Endothelial cell of umbilical vein (primary cell): ENCODE measurements at regions not wholly inside any gene's neighbourhood (a gene's known extent, or its start where the extent isn't known, plus 50 kb on each side); places are given as distances from the start of the nearest gene placed in this dataset.

Experiments used
- BruUV-seq: library from RNA; stranded (reverse); fragments of 400-500 nt; replicated peaks from 2 replicates; lab custom pipeline; 2021; lab: Mats Ljungman, UMichigan
- CTCF ChIA-PET: fragments of 300-600, 350-600 bp; sonication (Branson Sonifier 250); formaldehyde crosslinking; loops from one replicate; lab custom pipeline; 2021; ENCODE audit warnings: antibody characterized with exemption, inconsistent platforms; lab: Charles Lee
- POLR2A ChIA-PET: fragments of 300-600, 350-600 bp; sonication (Branson Sonifier 250); formaldehyde crosslinking; loops from one replicate; lab custom pipeline; 2021; ENCODE audit warnings: antibody characterized with exemption, inconsistent platforms; lab: Charles Lee
- DNase-seq: peaks from one replicate; pipeline ENCODE4 v3.0.0-alpha.2; 2011; ENCODE audit warnings: low read depth, low spot score
- FAIRE-seq: peaks from 2 replicates; lab custom pipeline; 2011; peaks lifted over from hg19 to GRCh38; lab: Jason Lieb, UNC
- H2AFZ ChIP-seq: 2 replicates; pipeline ENCODE4 v1.6.0; 2012; ENCODE audit warnings: low read depth, low read length, control low read depth, inconsistent platforms
- H3K27ac ChIP-seq: 2 replicates; pipeline ENCODE4 v1.5.1; 2011; ENCODE audit warnings: low read depth, mild to moderate bottlenecking, control low read depth, low read length, moderate library complexity; ENCODE audit not compliant: insufficient read depth
- H3K27me3 ChIP-seq, 2 experiments: 2 replicates each; pipeline versions ENCODE4 v1.6.0 to v1.6.1; 2011; ENCODE audit warnings: low read length in 2 of 2, mixed read lengths in 1 of 2; ENCODE audit not compliant: control insufficient read depth in 2 of 2, insufficient read depth in 2 of 2
- H3K36me3 ChIP-seq, 2 experiments: 2 replicates in 1 of 2; 3 replicates in 1 of 2; pipeline ENCODE4 v1.5.1; 2011; ENCODE audit warnings: low read length in 2 of 2, mild to moderate bottlenecking in 1 of 2, moderate library complexity in 1 of 2; ENCODE audit not compliant: control insufficient read depth in 2 of 2, insufficient read depth in 2 of 2; ENCODE audit errors: extremely low read depth in 1 of 2
- H3K4me1 ChIP-seq: 3 replicates; pipeline ENCODE4 v1.5.1; 2011; ENCODE audit warnings: mild to moderate bottlenecking, low read length; ENCODE audit not compliant: control insufficient read depth, insufficient read depth; ENCODE audit errors: extremely low read depth
- H3K4me2 ChIP-seq: 2 replicates; pipeline ENCODE4 v1.6.1; 2011; ENCODE audit warnings: low read length, control low read depth, mixed read lengths; ENCODE audit not compliant: insufficient read depth
- H3K4me3 ChIP-seq, 3 experiments: fragments of 200-600 bp in 1 of 3; sonication (generic), shearing (Covaris generic) in 1 of 3; replicated peaks in 1 of 3; 2 replicates each; pipeline ENCODE4 v1.5.1; 2011 to 2016; ENCODE audit warnings: control low read depth in 3 of 3, low read length in 3 of 3, mild to moderate bottlenecking in 2 of 3, inconsistent platforms in 1 of 3, low read depth in 1 of 3, moderate library complexity in 1 of 3; ENCODE audit not compliant: insufficient read depth in 1 of 3
- H3K79me2 ChIP-seq: 2 replicates; pipeline ENCODE4 v1.6.0; 2012; ENCODE audit warnings: low read length, inconsistent platforms; ENCODE audit not compliant: control insufficient read depth, insufficient read depth
- H3K9ac ChIP-seq: replicated peaks from 2 replicates; pipeline ENCODE3; 2011; ENCODE audit warnings: low read length, control low read depth; ENCODE audit not compliant: insufficient read depth; ENCODE audit errors: extremely low read depth
- H3K9me1 ChIP-seq: replicated peaks from 3 replicates; pipeline ENCODE4 v1.6.0; 2011; ENCODE audit warnings: mild to moderate bottlenecking, low read length; ENCODE audit not compliant: control insufficient read depth, insufficient read depth; ENCODE audit errors: extremely low read depth
- H3K9me3 ChIP-seq: replicated peaks from 2 replicates; pipeline ENCODE4 v1.5.1; 2012; ENCODE audit warnings: low read length, inconsistent platforms; ENCODE audit not compliant: control insufficient read depth, insufficient read depth
- H4K20me1 ChIP-seq: replicated peaks from 2 replicates; pipeline ENCODE3; 2011; ENCODE audit warnings: mild to moderate bottlenecking, low read length; ENCODE audit not compliant: control insufficient read depth, insufficient read depth; ENCODE audit errors: extremely low read depth
- EZH2 ChIP-seq: IDR thresholded peaks from 2 replicates; pipeline ENCODE4 v1.6.1; 2012; ENCODE audit warnings: borderline replicate concordance, low read depth, mild to moderate bottlenecking, moderate library complexity, low read length, inconsistent platforms; ENCODE audit not compliant: severe bottlenecking
- FOS ChIP-seq: IDR thresholded peaks from 2 replicates; pipeline ENCODE4 v1.6.1; 2011; ENCODE audit warnings: mild to moderate bottlenecking, low read length, moderate library complexity, borderline replicate concordance; ENCODE audit not compliant: insufficient read depth
- GATA2 ChIP-seq: IDR thresholded peaks from 2 replicates; pipeline ENCODE4 v1.7.0; 2011; ENCODE audit warnings: low read depth, mild to moderate bottlenecking, moderate library complexity, mixed read lengths, low read length; ENCODE audit not compliant: insufficient read length, insufficient read depth
- JUN ChIP-seq: IDR thresholded peaks from 2 replicates; pipeline ENCODE4 v1.6.1; 2011; ENCODE audit warnings: borderline replicate concordance, low read depth; ENCODE audit not compliant: insufficient read length, insufficient read depth
- MYC ChIP-seq: IDR thresholded peaks from one replicate; pipeline ENCODE4 v1.6.1; 2011; ENCODE audit warnings: mild to moderate bottlenecking, low read depth, low read length
- POLR2AphosphoS5 ChIP-seq: IDR thresholded peaks from 2 replicates; pipeline ENCODE4 v1.6.1; 2012; ENCODE audit warnings: low read depth, mild to moderate bottlenecking, control low read depth, low read length, moderate library complexity; ENCODE audit not compliant: insufficient read depth
- dilution Hi-C: fragments of 300-500 bp; cut with MboI; formaldehyde crosslinking; loops from one replicate; pipeline ENCODE4 v1.15.0; 2019; ENCODE audit warnings: low sequenced_read_pairs; ENCODE audit not compliant: extremely low pct_ligation_motif_present
- intact Hi-C: fragments of 100-400 bp; cut with micrococcal nuclease; formaldehyde crosslinking; loops from one replicate; pipeline ENCODE4 v1.10.0; 2022
- TF ChIP-seq, protein P1 (sequence below): IDR thresholded peaks from 2 replicates; pipeline ENCODE4 v1.6.1; 2011; ENCODE audit not compliant: insufficient read depth, insufficient read length

DNA sequence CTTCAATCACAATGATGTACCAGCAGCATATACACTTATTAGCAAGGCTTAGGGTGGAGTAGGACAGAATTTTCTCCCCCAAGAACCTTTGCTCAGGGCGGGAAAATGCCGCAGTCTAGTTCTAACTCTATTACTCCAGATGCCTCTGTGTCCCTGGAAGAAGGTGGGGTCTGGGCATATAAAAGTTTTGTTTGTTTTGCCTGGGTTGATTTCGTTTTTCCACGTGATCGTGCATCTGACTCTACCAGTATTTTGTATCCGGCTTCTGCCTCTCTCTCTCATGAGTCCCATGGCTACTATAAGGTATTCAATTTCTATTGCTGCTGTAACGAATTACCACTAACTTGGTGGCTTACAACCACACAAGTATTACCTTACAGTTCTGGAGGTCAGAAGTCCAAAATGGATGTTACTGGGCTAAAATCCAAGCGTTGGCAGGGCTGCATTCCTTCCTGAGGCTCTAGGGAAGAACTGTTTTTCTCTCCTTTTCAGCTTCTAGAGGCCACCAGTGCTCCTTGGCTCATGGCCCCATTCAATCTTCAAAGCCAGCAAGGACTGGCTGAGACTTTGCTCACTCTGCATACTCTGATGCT, 181.2 kb upstream of the PRSS58 start:
- Histone ChIP-seq H2AFZ (no peak overlapping the region), H3K9me3 (no peaks in the 10 kb centered on the region), H3K36me3 (no peaks in the 10 kb centered on the region), H3K4me1 (peaks cover 33% of the 10 kb centered on the region), H3K27me3 (no peaks in the 10 kb centered on the region), H3K4me2 (no peak overlapping the region), H3K79me2 (no peaks in the 10 kb centered on the region), H3K9ac (no peak overlapping the region), H3K27ac (no peak overlapping the region), H3K9me1 (no peaks in the 10 kb centered on the region), H4K20me1 (no peaks in the 10 kb centered on the region), H3K4me3 (no peak overlapping the region)
- POLR2A ChIA-PET = no interaction called here
- BruUV-seq = no TSS peak
- TF ChIP-seq POLR2AphosphoS5 = no peak
- TF ChIP-seq MYC = no peak
- TF ChIP-seq JUN = no peak
- TF ChIP-seq GATA2 = no peak
- TF ChIP-seq FOS = no peak
- TF ChIP-seq EZH2 = no peak
- TF ChIP-seq, protein P1, sequence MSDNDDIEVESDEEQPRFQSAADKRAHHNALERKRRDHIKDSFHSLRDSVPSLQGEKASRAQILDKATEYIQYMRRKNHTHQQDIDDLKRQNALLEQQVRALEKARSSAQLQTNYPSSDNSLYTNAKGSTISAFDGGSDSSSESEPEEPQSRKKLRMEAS = no peak
- FAIRE-seq = peak; percentile 59
- intact Hi-C loops (loop anchor here (1.0 to 2.0 kb wide), 6 partner anchors 20 to 344 kb away; no protein-coding TSS in a partner anchor), dilution Hi-C loops (no loop called here)
- CTCF ChIA-PET = interaction anchor here (0.7 to 4.9 kb wide), 13 partner anchors 13 to 344 kb away, joined by 3 to 33 read pairs (median 5); no protein-coding TSS in a partner anchor
- DNase-seq = no peak
